Mucosa of gallbladder (tissue), 1 donor: ENCODE measurements at regions not wholly inside any gene's neighbourhood (a gene's known extent, or its start where the extent isn't known, plus 50 kb on each side); places are given as distances from the start of the nearest gene placed in this dataset.
"Not testable (repeated sequence)": the region's sequence is repeated elsewhere in the genome, so short reads cannot be mapped to it uniquely, and the experiment has no call there.

Experiments used
- DNase-seq: peaks from one replicate; pipeline ENCODE4 v3.0.0-alpha.2; 2020; ENCODE audit warnings: low spot score
- donor health status: DM: no; HTN: no; CAD: no.

- DNase-seq = no peak
Measured at GRCh38 chr7:24134535-24134934, 149.5 kb upstream of the NPY start.

GRCh38 chr7:24135003-24135817 is 148.8 kb upstream of the NPY start:
- DNase-seq = peak; percentile 71

GRCh38 chr7:24137338-24137737 is 146.7 kb upstream of the NPY start:
- DNase-seq = no peak

GRCh38 chr7:24138343-24138742 is 145.6 kb upstream of the NPY start:
- DNase-seq = no peak

- DNase-seq = no peak
Measured at GRCh38 chr7:24140001-24140400, 144.0 kb upstream of the NPY start.

- DNase-seq = no peak
Measured at GRCh38 chr7:24141874-24142509, 142.0 kb upstream of the NPY start.

- no peak for DNase-seq
Measured at GRCh38 chr7:24143547-24143946, 140.4 kb upstream of the NPY start.

GRCh38 chr7:24151944-24152343 is 132.0 kb upstream of the NPY start:
- DNase-seq = no peak

GRCh38 chr7:24152356-24152755 is 131.6 kb upstream of the NPY start:
- DNase-seq = no peak

- DNase-seq = no peak
Measured at GRCh38 chr7:24152877-24153472, 131.0 kb upstream of the NPY start.

- DNase-seq = no peak
Measured at GRCh38 chr7:24157666-24158065, 126.3 kb upstream of the NPY start.

GRCh38 chr7:24158975-24159374 is 125.0 kb upstream of the NPY start:
- no peak for DNase-seq

GRCh38 chr7:24164401-24164800 is 119.6 kb upstream of the NPY start:
- DNase-seq = no peak

GRCh38 chr7:24169077-24169624 is 114.8 kb upstream of the NPY start:
- no peak for DNase-seq

- DNase-seq = not testable (repeated sequence)
Measured at GRCh38 chr7:24171951-24172350, 112.0 kb upstream of the NPY start.

- no peak for DNase-seq
Measured at GRCh38 chr7:24172856-24173255, 111.1 kb upstream of the NPY start.

GRCh38 chr7:24175603-24176002 is 108.4 kb upstream of the NPY start:
- no peak for DNase-seq

GRCh38 chr7:24178811-24179570 is 105.0 kb upstream of the NPY start:
- DNase-seq = no peak

- no peak for DNase-seq
Measured at GRCh38 chr7:24191362-24191761, 92.6 kb upstream of the NPY start.

GRCh38 chr7:24192053-24192452 is 91.9 kb upstream of the NPY start:
- DNase-seq = no peak

- DNase-seq = no peak
Measured at GRCh38 chr7:24192691-24193090, 91.3 kb upstream of the NPY start.

- no peak for DNase-seq
Measured at GRCh38 chr7:24197852-24198251, 86.1 kb upstream of the NPY start.
